Activated naive CD8-positive, alpha-beta T cell (primary cell): ENCODE measurements at regions not wholly inside any gene's neighbourhood (a gene's known extent, or its start where the extent isn't known, plus 50 kb on each side); places are given as distances from the start of the nearest gene placed in this dataset.

Experiments
- H3K27ac Mint-ChIP-seq: one replicate; pipeline ENCODE4 v1.8.0; 2021; ENCODE audit warnings: mixed read lengths
- H3K27me3 Mint-ChIP-seq: one replicate; pipeline ENCODE4 v1.8.0; 2021; ENCODE audit warnings: mixed read lengths
- H3K36me3 Mint-ChIP-seq: one replicate; pipeline ENCODE4 v1.8.0; 2021; ENCODE audit warnings: mixed read lengths
- H3K4me1 Mint-ChIP-seq: one replicate; pipeline ENCODE4 v1.8.0; 2021; ENCODE audit warnings: low read depth, mixed read lengths
- H3K4me3 Mint-ChIP-seq: one replicate; pipeline ENCODE4 v1.8.0; 2021; ENCODE audit warnings: mild to moderate bottlenecking, mixed read lengths
- H3K9me3 Mint-ChIP-seq: one replicate; pipeline ENCODE4 v1.8.0; 2021; ENCODE audit warnings: low read depth, mixed read lengths

GRCh38 chr3:152190636-152191183 is 78.0 kb upstream of the MBNL1 start:
- Mint-ChIP-seq H3K9me3 (no peaks in the 10 kb centered on the region), H3K36me3 (no peaks in the 10 kb centered on the region), H3K27me3 (no peaks in the 10 kb centered on the region), H3K4me1 (peaks cover 73% of the 10 kb centered on the region), H3K4me3 (no peak overlapping the region), H3K27ac (peak overlapping the region; percentile 61)

- Mint-ChIP-seq H3K27me3 (no peaks in the 10 kb centered on the region), H3K4me1 (peaks cover 79% of the 10 kb centered on the region), H3K27ac (peak overlapping the region; percentile 88), H3K36me3 (no peaks in the 10 kb centered on the region), H3K9me3 (no peaks in the 10 kb centered on the region), H3K4me3 (peak overlapping the region; percentile 68)
Measured at GRCh38 chr3:152192050-152192449, 76.7 kb upstream of the MBNL1 start.

GRCh38 chr3:152192936-152193672 is 75.6 kb upstream of the MBNL1 start:
- Mint-ChIP-seq H3K27me3 (no peaks in the 10 kb centered on the region), H3K4me1 (peaks cover 80% of the 10 kb centered on the region), H3K9me3 (no peaks in the 10 kb centered on the region), H3K36me3 (peaks cover 2% of the 10 kb centered on the region), H3K27ac (peak overlapping the region; percentile 94), H3K4me3 (peak overlapping the region; percentile 83)

- no peaks in the 10 kb centered on the region for H3K27me3 Mint-ChIP-seq
- H3K27ac Mint-ChIP-seq: peak overlapping the region; percentile 94
- peaks cover 81% of the 10 kb centered on the region for H3K4me1 Mint-ChIP-seq
- H3K36me3 Mint-ChIP-seq: peaks cover 2% of the 10 kb centered on the region
- no peaks in the 10 kb centered on the region for H3K9me3 Mint-ChIP-seq
- peak overlapping the region; percentile 83 for H3K4me3 Mint-ChIP-seq
Measured at GRCh38 chr3:152193673-152194267, 75.0 kb upstream of the MBNL1 start.

GRCh38 chr3:152195206-152195605 is 73.5 kb upstream of the MBNL1 start:
- Mint-ChIP-seq H3K27me3 (no peaks in the 10 kb centered on the region), H3K4me3 (peak overlapping the region; percentile 64), H3K4me1 (peaks cover 81% of the 10 kb centered on the region), H3K27ac (peak overlapping the region; percentile 88), H3K36me3 (peaks cover 2% of the 10 kb centered on the region), H3K9me3 (no peaks in the 10 kb centered on the region)

GRCh38 chr3:152196782-152197181 is 71.9 kb upstream of the MBNL1 start:
- Mint-ChIP-seq H3K4me3 (peak overlapping the region; percentile 78), H3K9me3 (no peaks in the 10 kb centered on the region), H3K27ac (peak overlapping the region; percentile 93), H3K27me3 (no peaks in the 10 kb centered on the region), H3K36me3 (peaks cover 2% of the 10 kb centered on the region), H3K4me1 (peaks cover 83% of the 10 kb centered on the region)

- H3K27ac Mint-ChIP-seq: peak overlapping the region; percentile 93
- H3K9me3 Mint-ChIP-seq: no peaks in the 10 kb centered on the region
- peaks cover 82% of the 10 kb centered on the region for H3K4me1 Mint-ChIP-seq
- peak overlapping the region; percentile 78 for H3K4me3 Mint-ChIP-seq
- peaks cover 2% of the 10 kb centered on the region for H3K36me3 Mint-ChIP-seq
- no peaks in the 10 kb centered on the region for H3K27me3 Mint-ChIP-seq
Measured at GRCh38 chr3:152197451-152197850, 71.3 kb upstream of the MBNL1 start.

GRCh38 chr3:152197937-152198336 is 70.8 kb upstream of the MBNL1 start:
- peak overlapping the region; percentile 78 for H3K4me3 Mint-ChIP-seq
- no peaks in the 10 kb centered on the region for H3K27me3 Mint-ChIP-seq
- H3K4me1 Mint-ChIP-seq: peaks cover 81% of the 10 kb centered on the region
- peaks cover 2% of the 10 kb centered on the region for H3K36me3 Mint-ChIP-seq
- peak overlapping the region; percentile 93 for H3K27ac Mint-ChIP-seq
- no peaks in the 10 kb centered on the region for H3K9me3 Mint-ChIP-seq

- Mint-ChIP-seq H3K4me3 (peak overlapping the region; percentile 78), H3K27ac (peak overlapping the region; percentile 93), H3K36me3 (peaks cover 2% of the 10 kb centered on the region)
Measured at GRCh38 chr3:152198665-152199064, 70.1 kb upstream of the MBNL1 start.

GRCh38 chr3:152199102-152199840 is 69.5 kb upstream of the MBNL1 start:
- Mint-ChIP-seq H3K36me3 (peaks cover 2% of the 10 kb centered on the region), H3K4me1 (peaks cover 80% of the 10 kb centered on the region), H3K27me3 (no peaks in the 10 kb centered on the region), H3K9me3 (no peaks in the 10 kb centered on the region), H3K27ac (peak overlapping the region; percentile 93), H3K4me3 (peak overlapping the region; percentile 78)

More at GRCh38 chr3:152198665-152199064, 70.1 kb upstream of the MBNL1 start:
- H3K27me3 Mint-ChIP-seq: no peaks in the 10 kb centered on the region
- H3K4me1 Mint-ChIP-seq: peaks cover 81% of the 10 kb centered on the region
- H3K9me3 Mint-ChIP-seq: no peaks in the 10 kb centered on the region

- peaks cover 83% of the 10 kb centered on the region for H3K4me1 Mint-ChIP-seq
- H3K4me3 Mint-ChIP-seq: peak overlapping the region; percentile 78
- H3K27ac Mint-ChIP-seq: peak overlapping the region; percentile 93
- H3K36me3 Mint-ChIP-seq: peaks cover 2% of the 10 kb centered on the region
- no peaks in the 10 kb centered on the region for H3K9me3 Mint-ChIP-seq
- H3K27me3 Mint-ChIP-seq: no peaks in the 10 kb centered on the region
Measured at GRCh38 chr3:152200476-152201420, 68.0 kb upstream of the MBNL1 start.

GRCh38 chr3:152202976-152203626 is 65.6 kb upstream of the MBNL1 start:
- Mint-ChIP-seq H3K9me3 (no peaks in the 10 kb centered on the region), H3K4me3 (peak overlapping the region; percentile 86), H3K27ac (peak overlapping the region; percentile 95), H3K4me1 (peaks cover 83% of the 10 kb centered on the region), H3K27me3 (no peaks in the 10 kb centered on the region), H3K36me3 (no peaks in the 10 kb centered on the region)

- Mint-ChIP-seq H3K27ac (peak overlapping the region; percentile 95), H3K4me1 (peaks cover 83% of the 10 kb centered on the region), H3K4me3 (peak overlapping the region; percentile 86)
Measured at GRCh38 chr3:152203652-152204051, 65.1 kb upstream of the MBNL1 start.

GRCh38 chr3:152204218-152204617 is 64.5 kb upstream of the MBNL1 start:
- Mint-ChIP-seq H3K27me3 (no peaks in the 10 kb centered on the region), H3K4me3 (peak overlapping the region; percentile 86), H3K27ac (peak overlapping the region; percentile 90), H3K9me3 (no peaks in the 10 kb centered on the region), H3K4me1 (peaks cover 83% of the 10 kb centered on the region), H3K36me3 (no peaks in the 10 kb centered on the region)

More at GRCh38 chr3:152203652-152204051, 65.1 kb upstream of the MBNL1 start:
- H3K9me3 Mint-ChIP-seq: no peaks in the 10 kb centered on the region
- no peaks in the 10 kb centered on the region for H3K36me3 Mint-ChIP-seq
- H3K27me3 Mint-ChIP-seq: no peaks in the 10 kb centered on the region
